A549 (cell line): ENCODE measurements at regions not wholly inside any gene's neighbourhood (a gene's known extent, or its start where the extent isn't known, plus 50 kb on each side); places are given as distances from the start of the nearest gene placed in this dataset.

Source experiments
- ATAC-seq, 2 experiments: fragments of 200-7000 bp in 1 of 2; fragments of >200 bp in 1 of 2; cut with Nextera tagmentation in 1 of 2; cut with Tn5 transposase in 1 of 2; 3 replicates each; pipeline versions ENCODE4 v1.8.0 to v1.9.1; 2018 to 2020; ENCODE audit warnings: mild to moderate bottlenecking in 1 of 2, moderate library complexity in 1 of 2
- CTCF ChIA-PET: fragments of 300-600 bp; sonication (Branson Sonifier 250); formaldehyde crosslinking; extraction: SDS; loops from one replicate; lab custom pipeline; 2021; ENCODE audit warnings: antibody characterized with exemption, inconsistent platforms; lab: Yijun Ruan, JAX
- POLR2A ChIA-PET: fragments of 350-600 bp; formaldehyde crosslinking; extraction: SDS; loops from one replicate; lab custom pipeline; 2021; ENCODE audit warnings: antibody characterized with exemption, inconsistent platforms; lab: Yijun Ruan, JAX
- DNase-seq, 2 experiments: peaks; one replicate each; pipeline versions ENCODE4 v3.0.0 to v3.0.0-alpha.2; 2011 to 2016; ENCODE audit warnings: low read depth in 1 of 2, low spot score in 1 of 2
- FAIRE-seq: peaks from 2 replicates; lab custom pipeline; 2011; peaks lifted over from hg19 to GRCh38; lab: Jason Lieb, UNC
- H3K27ac ChIP-seq, 2 experiments: fragments of >200 bp; sonication (Bioruptor Twin); formaldehyde crosslinking; 3 replicates each; pipeline ENCODE4 v1.5.1; 2016 to 2017
- H3K4me1 ChIP-seq: fragments of >200 bp; sonication (Bioruptor Twin); formaldehyde crosslinking; 3 replicates; pipeline ENCODE4 v1.6.1; 2016
- H3K4me2 ChIP-seq: fragments of >200 bp; sonication (Bioruptor Twin); formaldehyde crosslinking; 3 replicates; pipeline ENCODE4 v1.6.1; 2016
- H3K4me3 ChIP-seq: fragments of >200 bp; sonication (Bioruptor Twin); formaldehyde crosslinking; 3 replicates; pipeline ENCODE4 v1.5.1; 2016
- H3K9me3 ChIP-seq: fragments of >200 bp; sonication (Bioruptor Twin); formaldehyde crosslinking; 3 replicates; pipeline ENCODE4 v1.6.1; 2016
- CBX2 ChIP-seq: fragments of 200-600 bp; sonication (generic); IDR thresholded peaks from 2 replicates; pipeline ENCODE4 v1.6.1; 2016; ENCODE audit warnings: low read depth, mild to moderate bottlenecking, borderline replicate concordance
- CHD4 ChIP-seq: fragments of 200-600 bp; sonication (generic); IDR thresholded peaks from 2 replicates; pipeline ENCODE4 v1.6.1; 2016; ENCODE audit warnings: antibody characterized with exemption, mild to moderate bottlenecking, borderline replicate concordance
- CTCF ChIP-seq: fragments of >200 bp; sonication (Bioruptor Twin); formaldehyde crosslinking; IDR thresholded peaks from 3 replicates; pipeline ENCODE4 v1.5.1; 2016
- EP300 ChIP-seq, 2 experiments: fragments of >200 bp; sonication (Bioruptor Twin); formaldehyde crosslinking; IDR thresholded peaks; 2 replicates in 1 of 2; 3 replicates in 1 of 2; pipeline ENCODE4 v1.6.1; 2016 to 2017
- FOSL2 ChIP-seq, 2 experiments: fragments of 450-650 bp in 1 of 2; fragments of >200 bp in 1 of 2; sonication (Bioruptor Twin) in 1 of 2; formaldehyde crosslinking; IDR thresholded peaks; 2 replicates each; pipeline versions ENCODE4 v1.5.0 to v1.6.1; 2016 to 2020; ENCODE audit warnings: mild to moderate bottlenecking in 1 of 2, moderate library complexity in 1 of 2
- GATA3 ChIP-seq: IDR thresholded peaks from 2 replicates; pipeline ENCODE4 v1.6.1; 2012; ENCODE audit warnings: borderline replicate concordance
- HES2 ChIP-seq: fragments of >200 bp; sonication (Bioruptor Twin); formaldehyde crosslinking; IDR thresholded peaks from 2 replicates; pipeline ENCODE4 v1.6.1; 2016
- HEYL ChIP-seq: fragments of 250-450 bp; sonication (Bioruptor Pico); IDR thresholded peaks from 2 replicates; pipeline ENCODE4 v1.8.0; 2021; ENCODE audit warnings: mild to moderate bottlenecking, moderate library complexity
- HOXB5 ChIP-seq: fragments of 250-450 bp; sonication (Bioruptor Pico); IDR thresholded peaks from 2 replicates; pipeline ENCODE4 v1.5.0; 2020; ENCODE audit warnings: mild to moderate bottlenecking, moderate library complexity
- JUN ChIP-seq, 2 experiments: fragments of >200 bp; sonication (Bioruptor Twin); formaldehyde crosslinking; IDR thresholded peaks; 2 replicates in 1 of 2; 3 replicates in 1 of 2; pipeline ENCODE4 v1.6.1; 2016 to 2017
- KDM5A ChIP-seq: fragments of 200-600 bp; sonication (generic); IDR thresholded peaks from 2 replicates; pipeline ENCODE4 v1.6.1; 2016; ENCODE audit warnings: antibody characterized with exemption, mild to moderate bottlenecking
- MAFK ChIP-seq: fragments of 450-650 bp; IDR thresholded peaks from 2 replicates; pipeline ENCODE4 v1.6.1; 2014; ENCODE audit not compliant: partially characterized antibody
- MAZ ChIP-seq: fragments of 150-350 bp; IDR thresholded peaks from 2 replicates; pipeline ENCODE4 v1.6.1; 2014; ENCODE audit warnings: antibody characterized with exemption, low read depth, low read length, borderline replicate concordance
- NPAS2 ChIP-seq: fragments of 250-450 bp; sonication (Bioruptor Pico); IDR thresholded peaks from 2 replicates; pipeline ENCODE4 v1.8.0; 2022; ENCODE audit warnings: mild to moderate bottlenecking, moderate library complexity, borderline replicate concordance
- NR3C1 ChIP-seq: fragments of >200 bp; sonication (Bioruptor Twin); formaldehyde crosslinking; IDR thresholded peaks from 3 replicates; pipeline ENCODE4 v1.6.1; 2017
- POLR2AphosphoS2 ChIP-seq: conservative IDR thresholded peaks from 2 replicates; pipeline ENCODE4 v1.6.1; 2012; ENCODE audit warnings: low read length, improper control_type of control experiment, inconsistent platforms
- RAD21 ChIP-seq, 2 experiments: fragments of >200 bp in 1 of 2; sonication (Bioruptor Twin) in 1 of 2; formaldehyde crosslinking in 1 of 2; IDR thresholded peaks in 1 of 2; conservative IDR thresholded peaks in 1 of 2; 2 replicates in 1 of 2; 3 replicates in 1 of 2; pipeline ENCODE4 v1.6.1; 2012 to 2018; ENCODE audit warnings: inconsistent platforms in 1 of 2
- RARB ChIP-seq: fragments of 250-450 bp; sonication (Bioruptor Pico); IDR thresholded peaks from 2 replicates; pipeline ENCODE4 v1.8.0; 2021; ENCODE audit warnings: mild to moderate bottlenecking, moderate library complexity
- RCOR1 ChIP-seq: fragments of 150-350 bp; IDR thresholded peaks from 2 replicates; pipeline ENCODE4 v1.6.1; 2014; ENCODE audit warnings: antibody characterized with exemption, low read length, low read depth
- REST ChIP-seq: fragments of 200-600 bp; sonication (generic); IDR thresholded peaks from 2 replicates; pipeline ENCODE4 v1.6.1; 2016; ENCODE audit warnings: antibody characterized with exemption, mild to moderate bottlenecking, moderate library complexity
- RFX5 ChIP-seq: fragments of 450-650 bp; IDR thresholded peaks from 2 replicates; pipeline ENCODE4 v1.7.1; 2014; ENCODE audit warnings: antibody characterized with exemption, mild to moderate bottlenecking, moderate library complexity
- SREBF2 ChIP-seq: fragments of 450-650 bp; IDR thresholded peaks from 2 replicates; pipeline ENCODE4 v1.6.1; 2014; ENCODE audit warnings: mild to moderate bottlenecking, moderate library complexity
- USF2 ChIP-seq: fragments of 450-650 bp; IDR thresholded peaks from 2 replicates; pipeline ENCODE4 v1.6.1; 2014; ENCODE audit warnings: antibody characterized with exemption
- ZC3H11A ChIP-seq: fragments of 450-650 bp; IDR thresholded peaks from 2 replicates; pipeline ENCODE4 v1.6.1; 2014; ENCODE audit warnings: antibody characterized with exemption, mild to moderate bottlenecking
- ZFP36 ChIP-seq: fragments of 450-650 bp; IDR thresholded peaks from 2 replicates; pipeline ENCODE4 v1.6.1; 2014; ENCODE audit warnings: borderline replicate concordance; ENCODE audit not compliant: partially characterized antibody
- ZNF302 ChIP-seq: fragments of 250-450 bp; sonication (Bioruptor Pico); IDR thresholded peaks from 2 replicates; pipeline ENCODE4 v1.9.0; 2021; ENCODE audit warnings: inconsistent platforms, mild to moderate bottlenecking, moderate library complexity
- WGBS: methylation state at CpG from one replicate; pipeline ENCODE4 v1.1.6; 2017; ENCODE audit errors: missing lambda C conversion rate; 5-methylcytosine and 5-hydroxymethylcytosine counted together
- TF ChIP-seq, protein P1 (sequence below): IDR thresholded peaks from 2 replicates; pipeline ENCODE4 v1.6.1; 2012
- TF ChIP-seq, protein P2 (sequence below): fragments of >200 bp; sonication (Bioruptor Twin); formaldehyde crosslinking; IDR thresholded peaks from 3 replicates; pipeline ENCODE4 v1.6.1; 2016

DNA sequence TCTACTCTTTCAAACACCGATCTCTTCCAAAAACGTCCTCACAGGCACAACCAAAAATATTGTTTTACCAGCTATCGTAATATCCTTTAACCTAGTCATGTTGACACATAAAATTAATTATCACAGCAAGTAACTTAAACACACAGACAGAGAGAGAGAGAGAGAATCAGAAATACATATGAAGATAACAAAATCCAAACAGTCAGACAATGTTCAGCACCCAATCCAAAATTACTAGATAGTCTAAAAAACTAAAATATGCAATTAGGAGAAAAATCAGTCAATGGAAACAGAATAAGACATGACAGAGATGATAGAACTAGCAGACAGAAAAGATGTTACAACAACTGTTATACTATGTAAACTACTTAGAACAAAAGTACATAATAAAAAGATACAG lies 537.7 kb downstream of the LMO4 start (continued):
- TF ChIP-seq SREBF2, result no peak
- TF ChIP-seq RCOR1, result no peak
- no peak for TF ChIP-seq ZNF302 (CRISPR knock-in tag)
- no peak for TF ChIP-seq ZFP36
- no peak for TF ChIP-seq EP300 (IDR thresholded peaks at IDR 0.05)
- no peak for TF ChIP-seq CBX2
- TF ChIP-seq RARB (CRISPR knock-in tag), result no peak
- TF ChIP-seq CHD4, result no peak

DNA sequence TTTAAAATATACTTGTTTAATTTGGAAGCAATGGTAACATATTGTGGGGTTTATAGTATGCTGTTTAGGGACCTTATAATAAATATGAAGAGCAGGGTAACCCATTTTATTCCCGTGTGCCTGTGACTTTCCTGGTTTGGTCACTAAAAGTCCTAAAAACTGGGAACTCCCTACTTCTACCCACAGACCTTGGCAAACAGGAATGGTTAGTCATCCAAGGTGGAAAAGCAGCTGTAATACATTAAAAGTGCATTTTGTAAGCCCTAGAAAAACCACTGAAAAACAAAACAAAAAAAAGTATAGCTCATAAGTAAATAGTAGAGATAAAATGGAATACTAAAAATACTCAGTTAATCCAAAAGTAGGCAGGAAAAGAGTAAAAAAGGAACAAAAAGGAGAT lies 538.9 kb downstream of the LMO4 start:
- DNase-seq, result no peak
- H3K4me2 ChIP-seq, result no peak overlapping the region
- no peak for ATAC-seq
- 52% methylated on average over 1 of the region's 1 CpG for WGBS
- no peaks in the 10 kb centered on the region; the same call in 2 of the 3 replicates for H3K9me3 ChIP-seq
- FAIRE-seq, result no peak
- CTCF ChIA-PET, result interaction anchor here (0.9 kb wide), 1 partner anchor 41 kb away, joined by 3 read pairs; no protein-coding TSS in a partner anchor
- no peak overlapping the region for H3K27ac ChIP-seq
- no peak overlapping the region for H3K4me3 ChIP-seq
- TF ChIP-seq POLR2AphosphoS2 (no peak), KDM5A (no peak), MAZ (no peak), HES2 (no peak), USF2 (no peak), FOSL2 (IDR thresholded peaks at IDR 0.05) (no peak), FOSL2 (CRISPR knock-in tag; IDR thresholded peaks at IDR 0.05) (no peak), RAD21 (conservative IDR thresholded peaks at IDR 0.05 in 1 of 2, IDR thresholded peaks at IDR 0.05 in 1 of 2) (no peak), GATA3 (no peak), NR3C1 (no peak), ZC3H11A (no peak), ZNF302 (CRISPR knock-in tag) (no peak), MAFK (no peak), NPAS2 (no peak), RCOR1 (no peak), JUN (IDR thresholded peaks at IDR 0.05) (no peak)
- TF ChIP-seq, protein P1, sequence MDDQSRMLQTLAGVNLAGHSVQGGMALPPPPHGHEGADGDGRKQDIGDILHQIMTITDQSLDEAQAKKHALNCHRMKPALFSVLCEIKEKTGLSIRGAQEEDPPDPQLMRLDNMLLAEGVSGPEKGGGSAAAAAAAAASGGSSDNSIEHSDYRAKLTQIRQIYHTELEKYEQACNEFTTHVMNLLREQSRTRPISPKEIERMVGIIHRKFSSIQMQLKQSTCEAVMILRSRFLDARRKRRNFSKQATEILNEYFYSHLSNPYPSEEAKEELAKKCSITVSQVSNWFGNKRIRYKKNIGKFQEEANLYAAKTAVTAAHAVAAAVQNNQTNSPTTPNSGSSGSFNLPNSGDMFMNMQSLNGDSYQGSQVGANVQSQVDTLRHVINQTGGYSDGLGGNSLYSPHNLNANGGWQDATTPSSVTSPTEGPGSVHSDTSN, result no peak
- TF ChIP-seq, all 56 proteins: peak for 0
- H3K4me1 ChIP-seq, result peaks cover 11% of the 10 kb centered on the region; the same call in 2 of the 3 replicates
- POLR2A ChIA-PET, result no interaction called here

DNA sequence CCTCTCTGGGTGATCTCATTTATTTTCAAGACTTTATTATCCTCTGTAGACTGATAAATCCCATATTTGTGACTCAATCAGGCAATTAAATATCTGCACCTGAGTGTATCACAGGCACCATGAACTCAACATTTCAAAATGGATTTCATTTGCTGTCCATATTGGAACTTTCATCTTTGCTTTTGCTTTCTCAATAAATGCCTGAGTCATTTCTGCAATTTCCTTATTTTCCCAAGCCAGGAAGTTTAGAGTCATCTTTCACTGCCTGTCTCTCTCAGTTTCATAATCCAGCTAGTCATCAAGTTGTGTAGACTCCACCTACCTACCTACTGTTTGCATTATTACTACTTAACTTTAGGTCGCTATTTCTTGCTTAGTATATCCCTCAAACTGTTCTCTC lies 540.9 kb downstream of the LMO4 start:
- no peak for FAIRE-seq
- Histone ChIP-seq H3K4me3 (no peak overlapping the region), H3K4me1 (peaks cover 11% of the 10 kb centered on the region; the same call in 2 of the 3 replicates), H3K4me2 (peak overlapping the region; percentile 46), H3K27ac (peak overlapping the region; percentile 40 to 54; a peak in 4 of 6 replicates), H3K9me3 (no peaks in the 10 kb centered on the region; the same call in 2 of the 3 replicates)
- POLR2A ChIA-PET, result no interaction called here
- ATAC-seq, result peak; percentile 48 to 56; a peak in 3 of 6 replicates
- WGBS, result 30% methylated on average over 1 of the region's 1 CpG
- DNase-seq, result peak; percentile 2 to 53
- CTCF ChIA-PET, result no interaction called here
- TF ChIP-seq MAFK, result peak; percentile 10
- no peak for TF ChIP-seq NR3C1
- no peak for TF ChIP-seq REST
- TF ChIP-seq, protein P2, sequence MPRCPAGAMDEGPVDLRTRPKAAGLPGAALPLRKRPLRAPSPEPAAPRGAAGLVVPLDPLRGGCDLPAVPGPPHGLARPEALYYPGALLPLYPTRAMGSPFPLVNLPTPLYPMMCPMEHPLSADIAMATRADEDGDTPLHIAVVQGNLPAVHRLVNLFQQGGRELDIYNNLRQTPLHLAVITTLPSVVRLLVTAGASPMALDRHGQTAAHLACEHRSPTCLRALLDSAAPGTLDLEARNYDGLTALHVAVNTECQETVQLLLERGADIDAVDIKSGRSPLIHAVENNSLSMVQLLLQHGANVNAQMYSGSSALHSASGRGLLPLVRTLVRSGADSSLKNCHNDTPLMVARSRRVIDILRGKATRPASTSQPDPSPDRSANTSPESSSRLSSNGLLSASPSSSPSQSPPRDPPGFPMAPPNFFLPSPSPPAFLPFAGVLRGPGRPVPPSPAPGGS, result no peak
- TF ChIP-seq CTCF, result no peak
- no peak for TF ChIP-seq CHD4
- no peak for TF ChIP-seq RFX5
- no peak for TF ChIP-seq HEYL (CRISPR knock-in tag)
- 0 out of 2 replicates have a peak, but pooled peaks have one; percentile 55 for TF ChIP-seq HOXB5 (CRISPR knock-in tag)
